Activated naive CD4-positive, alpha-beta T cell treated with anti-CD3 and anti-CD28 coated beads for 36 hours (primary cell): ENCODE measurements at regions not wholly inside any gene's neighbourhood (a gene's known extent, or its start where the extent isn't known, plus 50 kb on each side); places are given as distances from the start of the nearest gene placed in this dataset.

Source experiments
- CTCF ChIA-PET: fragments of 350-600 bp; sonication (Branson Sonifier 250); formaldehyde crosslinking; loops from one replicate; lab custom pipeline; 2021; ENCODE audit warnings: antibody characterized with exemption; lab: Charles Lee
- DNase-seq: peaks from one replicate; pipeline ENCODE4 v3.0.0-alpha.2; 2020
- H3K27ac Mint-ChIP-seq: one replicate; pipeline ENCODE4 v1.8.0; 2021; ENCODE audit warnings: mild to moderate bottlenecking, mixed read lengths
- H3K27me3 Mint-ChIP-seq: one replicate; pipeline ENCODE4 v1.8.0; 2021; ENCODE audit warnings: low read depth, mixed read lengths
- H3K36me3 Mint-ChIP-seq: one replicate; pipeline ENCODE4 v1.8.0; 2021; ENCODE audit warnings: low read depth, mixed read lengths
- H3K4me1 Mint-ChIP-seq: one replicate; pipeline ENCODE4 v1.8.0; 2021; ENCODE audit warnings: low read depth, mixed read lengths
- H3K4me3 Mint-ChIP-seq: one replicate; pipeline ENCODE4 v1.8.0; 2021; ENCODE audit warnings: mild to moderate bottlenecking, moderate library complexity, mixed read lengths
- H3K9me3 Mint-ChIP-seq: one replicate; pipeline ENCODE4 v1.8.0; 2021; ENCODE audit warnings: mixed read lengths
- intact Hi-C: fragments of 100-400 bp; cut with micrococcal nuclease; formaldehyde crosslinking; loops from one replicate; pipeline ENCODE4 v1.15.1; 2023

DNA sequence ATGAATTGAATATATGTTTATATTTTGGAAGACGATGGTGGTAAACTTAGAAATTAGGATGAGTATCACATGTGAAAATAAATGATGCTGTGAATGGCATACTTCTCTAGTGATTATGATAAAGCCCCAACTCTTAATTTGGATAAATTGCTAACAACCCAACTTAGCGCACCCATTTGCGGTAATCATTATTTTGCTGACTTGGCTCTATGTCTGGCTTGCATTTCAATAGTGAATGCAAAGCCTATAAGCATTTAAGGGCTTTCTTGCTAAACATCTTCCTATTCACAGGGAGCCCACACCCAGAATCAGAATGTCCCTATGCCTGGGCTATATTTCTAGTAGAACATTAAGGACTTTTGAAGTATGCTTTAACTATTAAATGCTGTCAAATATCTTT is 910.7 kb upstream of the FANCL start:
- no peaks in the 10 kb centered on the region for H3K9me3 Mint-ChIP-seq
- intact Hi-C loops: no loop called here
- no peak for DNase-seq
- no peaks in the 10 kb centered on the region for H3K4me1 Mint-ChIP-seq
- no peaks in the 10 kb centered on the region for H3K36me3 Mint-ChIP-seq
- H3K4me3 Mint-ChIP-seq: no peak overlapping the region
- CTCF ChIA-PET: no interaction called here
- no peak overlapping the region for H3K27ac Mint-ChIP-seq
- H3K27me3 Mint-ChIP-seq: peaks cover 4% of the 10 kb centered on the region

DNA sequence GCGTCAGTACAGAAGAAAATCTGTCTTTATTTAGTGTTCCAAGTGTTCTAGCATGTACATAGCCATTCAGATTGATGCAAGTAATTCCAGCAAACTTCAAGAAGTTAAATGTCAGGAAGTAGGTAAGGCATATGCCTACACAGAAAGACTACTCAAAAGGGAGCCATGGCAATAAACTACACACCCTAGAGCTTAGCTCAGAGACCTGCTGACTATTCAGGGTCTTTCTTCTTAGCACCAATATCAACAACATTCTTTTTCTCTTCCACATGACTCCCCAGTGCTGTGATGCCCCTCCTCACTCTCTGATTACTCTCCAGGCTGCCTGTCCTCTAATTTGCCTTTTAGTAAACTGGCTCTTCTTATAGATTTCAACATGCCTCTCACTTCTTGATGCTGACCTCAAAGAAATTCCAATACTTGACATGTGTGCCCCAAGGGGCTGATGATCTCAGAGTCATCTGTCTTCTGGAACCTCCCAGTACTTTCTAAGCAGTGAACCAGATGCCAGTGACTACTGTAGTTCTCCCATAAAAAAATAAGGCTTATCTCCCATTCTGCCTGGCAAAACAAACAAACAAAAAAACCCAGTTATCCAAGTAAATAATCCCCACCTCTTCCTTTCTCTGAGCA is 909.2 kb upstream of the FANCL start:
- H3K9me3 Mint-ChIP-seq: no peaks in the 10 kb centered on the region
- no peak overlapping the region for H3K27ac Mint-ChIP-seq
- intact Hi-C loops: no loop called here
- no peak for DNase-seq
- no peaks in the 10 kb centered on the region for H3K4me1 Mint-ChIP-seq
- CTCF ChIA-PET: no interaction called here
- no peaks in the 10 kb centered on the region for H3K36me3 Mint-ChIP-seq
- H3K27me3 Mint-ChIP-seq: no peaks in the 10 kb centered on the region
- no peak overlapping the region for H3K4me3 Mint-ChIP-seq

DNA sequence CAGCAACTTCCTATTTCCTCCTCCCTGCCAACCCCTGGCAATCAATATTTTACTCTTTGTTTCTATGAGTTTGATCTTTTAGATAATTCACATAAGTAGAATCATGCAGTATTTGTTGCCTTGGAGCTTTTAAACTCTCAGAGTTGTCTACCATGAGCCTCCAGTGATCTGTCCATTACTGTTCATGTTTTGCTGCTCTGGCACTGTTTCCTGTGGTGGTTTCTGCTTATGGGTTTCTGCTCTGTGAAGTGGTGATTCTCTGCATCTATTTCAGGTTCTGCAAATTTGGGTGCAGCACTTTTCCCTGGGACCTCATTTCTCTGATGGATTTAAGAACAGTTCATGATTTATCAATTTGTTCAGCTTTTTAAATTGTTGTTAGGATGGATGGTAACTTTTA is 908.1 kb upstream of the FANCL start:
- Mint-ChIP-seq H3K9me3 (no peaks in the 10 kb centered on the region), H3K36me3 (no peaks in the 10 kb centered on the region), H3K27me3 (no peaks in the 10 kb centered on the region), H3K4me1 (no peaks in the 10 kb centered on the region), H3K4me3 (no peak overlapping the region), H3K27ac (no peak overlapping the region)
- intact Hi-C loops: no loop called here
- DNase-seq: no peak
- CTCF ChIA-PET: no interaction called here

- H3K9me3 Mint-ChIP-seq: no peaks in the 10 kb centered on the region
- intact Hi-C loops: no loop called here
- H3K27me3 Mint-ChIP-seq: no peaks in the 10 kb centered on the region
- no peak overlapping the region for H3K4me3 Mint-ChIP-seq
- H3K4me1 Mint-ChIP-seq: no peaks in the 10 kb centered on the region
- H3K36me3 Mint-ChIP-seq: no peaks in the 10 kb centered on the region
- DNase-seq: no peak
- H3K27ac Mint-ChIP-seq: no peak overlapping the region
- CTCF ChIA-PET: no interaction called here
These were observed 871.1 kb upstream of the FANCL start for GRCh38 chr2:59112258-59112657.

GRCh38 chr2:59096973-59097372 is 855.8 kb upstream of the FANCL start:
- Mint-ChIP-seq H3K9me3 (peaks cover 17% of the 10 kb centered on the region), H3K4me3 (no peak overlapping the region), H3K36me3 (no peaks in the 10 kb centered on the region), H3K27ac (no peak overlapping the region), H3K4me1 (no peaks in the 10 kb centered on the region), H3K27me3 (peaks cover 7% of the 10 kb centered on the region)
- CTCF ChIA-PET: no interaction called here
- intact Hi-C loops: no loop called here
- DNase-seq: no peak

DNA sequence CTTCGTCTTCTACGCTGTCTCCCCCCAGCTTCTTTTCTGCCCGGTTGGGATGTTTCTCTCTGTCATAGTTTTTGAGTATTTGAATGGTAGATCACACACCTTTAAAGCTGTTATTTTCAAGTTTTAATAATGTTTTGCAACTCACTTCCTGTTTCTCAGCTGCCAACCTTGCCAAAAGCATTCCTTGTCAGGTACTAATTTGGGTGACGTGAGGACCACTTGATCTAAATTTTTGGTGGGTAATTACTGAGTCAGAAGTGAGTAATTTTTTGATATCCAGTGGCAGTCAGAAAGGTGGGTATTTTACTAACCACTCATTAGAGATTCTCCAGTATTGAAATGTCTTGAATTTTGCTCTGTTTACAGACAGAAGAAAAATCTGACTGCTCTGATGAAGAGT is 852.4 kb upstream of the FANCL start:
- no peak overlapping the region for H3K4me3 Mint-ChIP-seq
- intact Hi-C loops: no loop called here
- H3K36me3 Mint-ChIP-seq: no peaks in the 10 kb centered on the region
- no peak for DNase-seq
- CTCF ChIA-PET: no interaction called here
- H3K4me1 Mint-ChIP-seq: no peaks in the 10 kb centered on the region
- H3K27ac Mint-ChIP-seq: no peak overlapping the region
- H3K27me3 Mint-ChIP-seq: peaks cover 5% of the 10 kb centered on the region
- H3K9me3 Mint-ChIP-seq: peaks cover 6% of the 10 kb centered on the region

DNA sequence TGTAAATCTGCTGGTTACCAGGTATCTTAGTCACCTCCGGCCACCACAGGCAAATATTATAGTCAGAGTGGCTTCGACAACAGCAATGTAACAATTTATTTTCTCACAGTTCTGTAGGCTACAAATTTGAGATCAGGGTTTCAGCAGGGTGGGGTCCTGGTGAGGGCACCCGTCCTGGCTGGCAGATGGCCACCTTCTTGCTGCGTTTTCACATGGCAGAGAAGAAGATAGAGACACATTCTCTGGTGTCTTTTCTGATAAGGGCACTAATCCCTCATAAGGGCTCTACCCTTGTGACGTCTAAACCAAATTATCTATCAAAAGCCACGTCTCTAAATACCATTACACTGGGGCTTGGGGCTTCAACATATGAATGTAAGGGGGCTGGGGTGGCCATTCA is 843.2 kb upstream of the FANCL start:
- Mint-ChIP-seq H3K4me1 (no peaks in the 10 kb centered on the region), H3K27ac (no peak overlapping the region), H3K27me3 (no peaks in the 10 kb centered on the region), H3K36me3 (no peaks in the 10 kb centered on the region), H3K9me3 (peaks cover 2% of the 10 kb centered on the region), H3K4me3 (no peak overlapping the region)
- CTCF ChIA-PET: no interaction called here
- no peak for DNase-seq
- intact Hi-C loops: no loop called here

DNA sequence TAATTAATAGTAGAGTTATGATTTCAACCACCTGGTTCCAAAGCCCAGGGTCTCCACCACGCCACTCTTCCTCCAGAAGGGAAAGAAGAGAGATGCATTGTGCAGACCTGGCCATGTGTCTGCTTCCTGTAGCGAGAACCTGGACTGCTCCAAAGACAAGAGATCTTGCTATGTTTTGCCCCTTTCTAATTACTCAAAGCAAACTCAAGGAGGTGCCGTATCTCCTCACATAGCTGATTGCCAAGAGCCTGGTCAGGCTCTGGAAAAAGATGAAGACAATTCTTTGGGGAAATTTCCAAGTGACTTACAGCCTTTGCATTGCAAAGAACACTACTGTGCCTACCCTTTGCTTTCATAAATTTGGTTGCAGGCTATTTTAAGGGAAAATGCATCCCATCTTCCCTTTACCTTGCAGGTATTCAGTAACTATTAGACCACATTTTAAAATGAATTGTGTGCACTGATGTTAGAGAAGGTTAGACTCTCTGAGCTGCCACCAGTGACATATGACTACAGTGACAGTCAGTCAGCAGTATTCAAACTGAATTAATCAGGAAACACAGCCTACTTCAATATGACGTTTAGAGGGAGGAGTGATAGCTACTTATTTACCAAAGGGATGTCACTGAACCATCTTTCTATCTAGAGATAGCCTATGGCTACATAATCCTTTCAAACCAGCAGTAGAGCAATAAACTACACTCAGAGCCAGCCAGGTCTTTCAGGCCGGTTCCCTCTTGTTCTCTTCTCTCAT is 842.1 kb upstream of the FANCL start:
- intact Hi-C loops: no loop called here
- peaks cover 2% of the 10 kb centered on the region for H3K9me3 Mint-ChIP-seq
- H3K4me1 Mint-ChIP-seq: no peaks in the 10 kb centered on the region
- no peak for DNase-seq
- H3K27ac Mint-ChIP-seq: no peak overlapping the region
- no peaks in the 10 kb centered on the region for H3K36me3 Mint-ChIP-seq
- CTCF ChIA-PET: no interaction called here
- H3K4me3 Mint-ChIP-seq: no peak overlapping the region
- no peaks in the 10 kb centered on the region for H3K27me3 Mint-ChIP-seq

GRCh38 chr2:59082657-59083056 is 841.5 kb upstream of the FANCL start:
- DNase-seq: no peak
- Mint-ChIP-seq H3K27me3 (no peaks in the 10 kb centered on the region), H3K4me1 (no peaks in the 10 kb centered on the region), H3K36me3 (no peaks in the 10 kb centered on the region), H3K4me3 (no peak overlapping the region), H3K27ac (no peak overlapping the region), H3K9me3 (no peaks in the 10 kb centered on the region)
- CTCF ChIA-PET: no interaction called here
- intact Hi-C loops: no loop called here

DNA sequence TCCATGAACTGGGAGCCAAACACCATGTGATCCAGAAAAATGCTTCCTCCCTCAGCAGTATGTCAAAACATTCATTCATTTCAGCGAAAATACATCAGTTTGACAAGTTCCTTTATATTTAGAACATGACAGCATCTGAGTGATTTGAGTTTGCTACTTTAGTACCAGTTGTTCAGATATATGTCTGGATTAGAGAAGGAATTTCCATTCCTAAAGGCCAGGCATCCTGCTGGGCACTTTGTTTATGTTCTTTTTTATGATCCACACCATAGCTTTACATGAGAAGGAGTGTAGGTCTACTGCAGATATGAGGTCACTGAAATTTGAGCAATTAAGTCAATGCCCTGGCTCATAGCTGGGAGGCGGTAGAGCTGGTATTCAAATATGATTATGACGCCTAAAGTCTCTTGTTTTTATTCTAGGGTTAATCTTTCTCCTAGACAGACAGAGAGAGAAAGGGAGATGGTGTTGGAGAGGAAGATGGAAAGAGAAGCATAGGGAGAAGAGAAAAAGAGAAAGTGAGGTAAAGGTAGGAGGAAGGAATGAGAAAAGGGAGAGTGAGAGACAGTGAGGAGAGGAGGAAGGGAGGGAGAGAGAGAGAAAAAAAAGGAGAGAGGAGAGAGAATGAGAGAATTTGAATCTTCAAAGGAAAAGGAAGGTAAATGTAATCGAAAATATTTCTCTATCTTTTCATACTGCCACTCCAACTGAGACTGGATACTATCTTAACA is 839.5 kb upstream of the FANCL start:
- H3K4me3 Mint-ChIP-seq: no peak overlapping the region
- no peaks in the 10 kb centered on the region for H3K36me3 Mint-ChIP-seq
- no peaks in the 10 kb centered on the region for H3K4me1 Mint-ChIP-seq
- no peaks in the 10 kb centered on the region for H3K27me3 Mint-ChIP-seq
- intact Hi-C loops: no loop called here
- H3K9me3 Mint-ChIP-seq: no peaks in the 10 kb centered on the region
- DNase-seq: no peak
- H3K27ac Mint-ChIP-seq: no peak overlapping the region
- CTCF ChIA-PET: no interaction called here

GRCh38 chr2:59077981-59078531 is 836.9 kb upstream of the FANCL start:
- CTCF ChIA-PET: no interaction called here
- intact Hi-C loops: no loop called here
- Mint-ChIP-seq H3K9me3 (no peaks in the 10 kb centered on the region), H3K36me3 (no peaks in the 10 kb centered on the region), H3K4me3 (no peak overlapping the region), H3K27ac (no peak overlapping the region), H3K4me1 (no peaks in the 10 kb centered on the region), H3K27me3 (no peaks in the 10 kb centered on the region)
- no peak for DNase-seq

DNA sequence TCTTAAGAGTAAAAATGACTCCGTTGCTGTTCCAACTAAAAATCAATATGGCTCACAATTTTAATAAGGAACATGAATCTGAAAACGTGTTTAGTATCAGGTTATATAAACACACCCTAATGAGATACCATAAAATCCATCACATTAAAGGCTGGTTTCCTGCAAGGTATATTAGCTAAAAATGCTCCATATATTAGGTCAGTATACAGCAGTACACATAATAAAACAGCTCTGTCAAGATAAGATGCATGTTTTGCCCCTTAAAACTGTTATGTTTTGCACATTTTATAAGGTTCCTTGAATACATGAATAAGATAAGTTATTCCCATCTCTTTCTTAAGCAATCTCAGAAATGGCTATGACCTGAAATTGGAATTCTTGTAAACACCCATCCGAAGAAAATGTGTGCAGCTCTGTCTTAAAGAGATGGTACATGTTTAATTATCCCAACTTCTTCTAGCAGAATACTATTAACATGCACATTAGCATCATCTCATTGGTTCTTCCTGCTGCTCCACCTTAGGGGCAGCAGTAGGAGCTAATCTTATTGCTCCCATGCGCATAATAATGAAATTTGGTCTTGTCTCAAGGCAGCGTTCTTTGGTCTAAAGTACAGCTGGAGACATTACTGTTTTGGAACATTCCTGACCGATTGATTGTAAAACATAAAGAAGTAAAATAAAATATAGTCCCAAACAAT is 836.1 kb upstream of the FANCL start:
- Mint-ChIP-seq H3K4me3 (no peak overlapping the region), H3K27me3 (no peaks in the 10 kb centered on the region), H3K27ac (no peak overlapping the region), H3K36me3 (no peaks in the 10 kb centered on the region), H3K4me1 (no peaks in the 10 kb centered on the region), H3K9me3 (peaks cover 1% of the 10 kb centered on the region)
- no peak for DNase-seq
- intact Hi-C loops: no loop called here
- CTCF ChIA-PET: no interaction called here
